ENCODE measurements at regions not wholly inside any gene's neighbourhood (a gene's known extent, or its start where the extent isn't known, plus 50 kb on each side); places are given as distances from the start of the nearest gene placed in this dataset.
"Not testable (repeated sequence)": the region's sequence is repeated elsewhere in the genome, so short reads cannot be mapped to it uniquely, and the experiment has no call there.

DNA sequence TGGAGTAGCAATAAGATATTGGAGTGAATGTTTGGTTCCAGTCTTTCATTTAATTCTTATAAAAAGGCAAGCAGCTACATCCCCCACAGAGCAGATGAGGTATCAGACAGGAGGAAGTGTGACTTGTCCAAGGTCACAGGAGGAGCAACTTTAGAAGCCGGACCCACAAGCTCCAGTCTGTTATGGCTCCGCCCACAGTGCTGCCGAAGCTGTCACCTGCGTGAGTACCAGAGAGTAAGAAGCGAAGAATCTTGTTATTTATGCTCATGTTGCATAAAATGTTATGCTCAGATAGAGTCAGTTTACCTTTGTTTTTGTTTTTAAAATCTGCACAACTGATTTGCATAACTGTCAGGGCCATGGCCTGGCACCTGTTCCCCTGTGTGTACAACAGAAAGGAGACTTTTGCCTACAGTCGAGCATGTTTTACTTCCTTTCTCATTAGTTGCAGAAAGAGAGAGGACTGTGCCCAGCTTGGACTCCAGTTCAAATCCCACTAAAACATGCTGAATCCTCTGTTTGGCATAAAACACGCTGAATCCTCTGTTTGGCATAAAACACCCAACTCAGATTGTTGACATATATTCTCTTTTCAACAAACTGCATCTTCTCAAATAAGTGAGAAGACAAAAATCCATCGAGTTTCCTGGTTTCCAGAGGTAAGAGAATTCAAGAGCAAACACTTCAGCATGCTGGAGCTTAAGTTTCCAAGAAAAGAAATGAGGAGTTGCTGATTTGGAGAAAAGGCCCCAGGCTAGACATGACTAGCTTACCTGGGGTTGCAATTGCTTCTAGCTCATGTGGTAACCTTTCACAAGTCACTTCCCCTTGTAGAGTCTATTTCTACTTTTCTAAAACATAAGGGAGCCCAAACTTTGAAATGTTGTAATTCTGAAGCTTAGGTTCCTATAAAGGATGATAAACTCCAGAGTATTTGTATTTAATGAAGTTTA is 409.8 kb upstream of the ZMIZ1 start:
- DNase-seq (no peak), ATAC-seq (replicated peaks) (peak in 1 of 2 donors; percentile 42)
- Mint-ChIP-seq H3K27me3 (peaks cover 9 to 28% of the 10 kb centered on the region in 2 donors), H3K36me3 (no peaks in the 10 kb centered on the region), H3K27ac (no peak overlapping the region), H3K9me3 (peaks cover 0 to 3% of the 10 kb centered on the region in 2 donors), H3K4me3 (no peak overlapping the region), H3K4me1 (peaks cover 0 to 2% of the 10 kb centered on the region in 2 donors)

DNA sequence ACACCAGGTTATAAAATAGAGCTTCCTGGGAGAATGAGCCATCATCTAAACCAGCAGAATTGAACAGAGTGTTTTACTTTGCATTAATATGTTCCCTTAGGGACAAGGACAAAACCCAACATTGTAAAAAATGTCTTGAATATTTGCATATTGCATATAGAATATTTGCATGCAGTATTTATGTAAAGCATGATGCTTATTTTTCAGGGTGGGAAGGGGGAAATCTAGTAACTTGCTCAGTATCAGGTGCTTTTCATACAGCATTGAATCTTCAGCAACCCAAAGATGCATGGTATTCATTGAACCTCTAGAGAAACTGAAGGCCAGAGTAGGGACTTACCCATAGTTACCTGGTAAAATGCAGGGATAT is 409.2 kb upstream of the ZMIZ1 start:
- peaks cover 6 to 28% of the 10 kb centered on the region in 2 donors for H3K27me3 Mint-ChIP-seq
- DNase-seq (no peak), ATAC-seq (replicated peaks) (no peak)
- no peaks in the 10 kb centered on the region for H3K36me3 Mint-ChIP-seq
- no peak overlapping the region for H3K27ac Mint-ChIP-seq
- H3K9me3 Mint-ChIP-seq: peaks cover 0 to 4% of the 10 kb centered on the region in 2 donors
- no peak overlapping the region for H3K4me3 Mint-ChIP-seq
- peaks cover 0 to 2% of the 10 kb centered on the region in 2 donors for H3K4me1 Mint-ChIP-seq

DNA sequence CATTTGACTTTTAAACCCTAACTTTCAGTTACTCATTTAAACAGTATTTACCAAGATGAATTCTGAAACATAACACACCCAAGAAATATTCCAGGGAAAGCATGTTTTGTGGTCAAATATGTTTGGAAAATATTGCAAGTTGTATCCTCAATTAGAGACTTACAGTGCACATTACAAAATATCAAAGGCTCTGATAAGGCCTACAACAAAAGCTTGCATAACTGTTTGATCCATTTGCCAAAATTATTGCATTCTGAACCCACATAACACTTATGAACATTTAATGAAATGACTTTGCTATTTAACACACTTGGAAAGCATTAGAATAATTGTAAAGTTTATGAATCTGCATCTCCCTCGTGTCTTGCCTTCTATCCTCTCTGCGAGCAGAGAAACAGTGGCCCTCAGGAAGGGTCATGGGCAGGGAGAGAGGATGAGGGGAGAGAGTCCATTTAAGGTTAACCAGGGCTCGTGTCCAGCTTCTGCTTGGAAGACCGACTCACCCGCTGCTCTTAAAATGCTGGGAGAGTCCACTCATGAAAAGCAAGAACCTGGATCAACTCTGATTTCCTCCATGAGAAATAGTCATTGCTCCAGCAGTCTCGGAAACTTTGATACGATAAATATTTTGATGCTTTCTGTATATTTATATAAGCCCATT is 408.2 kb upstream of the ZMIZ1 start:
- peaks cover 4 to 28% of the 10 kb centered on the region in 2 donors for H3K27me3 Mint-ChIP-seq
- peaks cover 0 to 2% of the 10 kb centered on the region in 2 donors for H3K4me1 Mint-ChIP-seq
- no peak for DNase-seq
- no peaks in the 10 kb centered on the region for H3K36me3 Mint-ChIP-seq
- peaks cover 3 to 4% of the 10 kb centered on the region in 2 donors for H3K9me3 Mint-ChIP-seq
- no peak for ATAC-seq (replicated peaks)
- H3K4me3 Mint-ChIP-seq: no peak overlapping the region
- H3K27ac Mint-ChIP-seq: no peak overlapping the region

DNA sequence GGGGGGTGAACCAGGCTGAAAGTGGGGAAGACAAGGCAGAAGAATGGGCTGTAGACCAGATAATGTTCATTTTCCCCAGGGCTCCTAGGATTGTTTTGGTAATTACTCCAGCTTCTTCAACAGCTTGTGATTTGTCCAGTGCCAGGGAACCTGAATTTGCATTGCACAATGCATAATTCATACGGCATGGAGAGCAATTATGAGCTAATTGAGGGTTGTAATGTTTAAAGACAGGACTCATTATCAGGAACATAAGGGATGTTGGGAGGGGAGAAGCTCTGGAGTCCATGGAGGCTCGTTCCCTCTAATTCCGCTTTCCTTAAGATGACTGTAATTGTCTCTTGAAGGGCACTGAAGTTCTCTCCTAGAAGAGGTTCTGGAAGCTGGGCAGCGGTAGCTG is 405.0 kb upstream of the ZMIZ1 start:
- Mint-ChIP-seq H3K4me1 (no peaks in the 10 kb centered on the region), H3K36me3 (peaks cover 0 to 2% of the 10 kb centered on the region in 2 donors), H3K4me3 (no peak overlapping the region), H3K27me3 (peaks cover 20 to 56% of the 10 kb centered on the region in 2 donors), H3K27ac (no peak overlapping the region), H3K9me3 (peaks cover 4 to 6% of the 10 kb centered on the region in 2 donors)
- DNase-seq (no peak), ATAC-seq (replicated peaks) (no peak)

DNA sequence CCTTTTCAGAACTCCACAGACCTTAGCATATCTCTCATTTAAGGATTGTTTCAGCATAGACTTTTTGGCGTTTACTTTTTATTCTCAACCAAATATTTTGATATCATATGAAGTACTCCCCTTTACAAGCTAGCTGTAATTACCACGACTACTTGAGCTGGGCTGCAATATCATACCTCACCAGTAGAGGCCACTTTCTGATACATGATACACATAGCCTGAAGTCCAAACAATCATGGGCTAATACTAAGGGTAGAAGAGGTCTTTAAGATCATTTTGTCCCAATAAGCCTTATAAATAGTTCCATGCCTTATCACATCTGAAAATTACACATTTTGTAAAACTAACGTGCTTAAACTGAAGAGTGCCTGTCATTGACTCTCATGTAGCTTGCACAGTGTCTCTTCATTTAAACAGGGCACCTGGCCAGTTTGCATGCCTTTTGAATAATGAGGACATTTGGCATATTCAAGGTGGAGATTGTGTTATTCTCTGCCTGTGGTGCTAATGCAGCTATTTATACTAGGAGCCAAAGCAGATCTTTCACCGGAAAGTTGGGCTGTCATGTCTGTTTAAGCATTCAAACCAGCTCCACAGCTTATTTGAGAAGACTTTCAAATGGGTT is 403.7 kb upstream of the ZMIZ1 start:
- Mint-ChIP-seq H3K27me3 (peaks cover 29 to 61% of the 10 kb centered on the region in 2 donors), H3K36me3 (peaks cover 0 to 2% of the 10 kb centered on the region in 2 donors), H3K9me3 (peaks cover 4 to 6% of the 10 kb centered on the region in 2 donors), H3K4me1 (no peaks in the 10 kb centered on the region), H3K27ac (no peak overlapping the region), H3K4me3 (no peak overlapping the region)
- no peak for DNase-seq
- ATAC-seq (replicated peaks): no peak

DNA sequence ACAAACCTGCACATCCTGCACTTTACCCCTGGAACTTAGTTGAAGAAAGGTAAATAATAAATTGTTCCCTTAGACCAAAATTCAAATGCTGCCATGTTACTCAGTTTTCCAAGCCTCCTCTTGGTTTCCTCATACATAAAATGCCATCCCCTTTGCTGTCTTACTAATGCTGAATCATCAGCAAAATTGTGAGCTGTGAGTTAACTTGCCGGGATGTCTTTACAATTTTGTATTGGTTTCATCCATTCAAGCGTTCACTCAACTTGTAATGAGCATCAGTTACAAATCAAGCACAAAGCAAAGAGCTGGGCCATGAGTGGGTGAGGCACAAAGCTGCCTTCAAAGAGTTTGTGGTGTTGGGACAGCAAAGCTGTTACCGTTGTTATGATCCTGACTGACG is 395.8 kb upstream of the ZMIZ1 start:
- H3K36me3 Mint-ChIP-seq: no peaks in the 10 kb centered on the region
- peaks cover 12 to 16% of the 10 kb centered on the region in 2 donors for H3K27me3 Mint-ChIP-seq
- no peak overlapping the region for H3K27ac Mint-ChIP-seq
- DNase-seq (no peak), ATAC-seq (replicated peaks) (no peak)
- H3K4me3 Mint-ChIP-seq: no peak overlapping the region
- H3K4me1 Mint-ChIP-seq: no peaks in the 10 kb centered on the region
- H3K9me3 Mint-ChIP-seq: peaks cover 0 to 7% of the 10 kb centered on the region in 2 donors

DNA sequence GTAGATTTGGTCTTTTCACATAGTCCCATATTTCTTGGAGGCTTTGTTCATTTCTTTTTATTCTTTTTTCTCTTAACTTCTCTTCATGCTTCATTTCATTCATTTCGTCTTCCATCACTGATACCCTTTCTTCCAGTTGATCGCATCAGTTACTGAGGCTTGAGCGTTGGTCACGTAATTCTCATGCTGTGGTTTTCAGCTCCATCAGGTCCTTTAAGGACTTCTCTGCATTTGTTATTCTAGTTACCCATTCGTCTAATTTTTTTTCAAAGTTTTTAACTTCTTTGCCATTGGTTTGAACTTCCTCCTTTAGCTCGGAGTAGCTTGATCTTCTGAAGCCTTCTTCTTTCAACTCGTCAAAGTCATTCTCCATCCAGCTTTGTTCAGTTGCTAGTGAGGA is 387.6 kb upstream of the ZMIZ1 start:
- DNase-seq; ATAC-seq (replicated peaks); H3K9me3 Mint-ChIP-seq; H3K27ac Mint-ChIP-seq; H3K4me3 Mint-ChIP-seq; H3K4me1 Mint-ChIP-seq; H3K36me3 Mint-ChIP-seq: not testable (repeated sequence)
- peaks cover 17 to 56% of the 10 kb centered on the region in 2 donors for H3K27me3 Mint-ChIP-seq

DNA sequence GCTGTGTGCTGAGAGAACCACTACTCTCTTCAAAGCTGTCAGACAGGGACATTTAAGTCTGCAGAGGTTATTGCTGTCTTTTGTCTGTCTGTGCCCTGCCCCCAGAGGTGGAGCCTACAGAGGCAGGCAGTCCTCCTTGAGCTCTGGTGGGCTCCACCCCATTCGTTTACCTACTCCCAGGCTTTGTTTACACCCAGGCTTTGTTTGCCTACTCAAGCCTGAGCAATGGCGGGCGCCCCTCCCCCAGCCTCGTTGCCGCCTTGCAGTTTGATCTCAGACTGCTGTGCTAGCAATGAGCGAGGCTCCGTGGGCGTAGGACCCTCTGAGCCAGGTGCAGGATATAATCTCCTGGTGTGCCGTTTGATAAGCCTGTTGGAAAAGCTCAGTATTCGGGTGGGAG is 386.8 kb upstream of the ZMIZ1 start:
- H3K27me3 Mint-ChIP-seq: peaks cover 22 to 64% of the 10 kb centered on the region in 2 donors
- H3K36me3 Mint-ChIP-seq; ATAC-seq (replicated peaks); H3K27ac Mint-ChIP-seq; H3K4me1 Mint-ChIP-seq; H3K9me3 Mint-ChIP-seq; H3K4me3 Mint-ChIP-seq; DNase-seq: not testable (repeated sequence)

DNA sequence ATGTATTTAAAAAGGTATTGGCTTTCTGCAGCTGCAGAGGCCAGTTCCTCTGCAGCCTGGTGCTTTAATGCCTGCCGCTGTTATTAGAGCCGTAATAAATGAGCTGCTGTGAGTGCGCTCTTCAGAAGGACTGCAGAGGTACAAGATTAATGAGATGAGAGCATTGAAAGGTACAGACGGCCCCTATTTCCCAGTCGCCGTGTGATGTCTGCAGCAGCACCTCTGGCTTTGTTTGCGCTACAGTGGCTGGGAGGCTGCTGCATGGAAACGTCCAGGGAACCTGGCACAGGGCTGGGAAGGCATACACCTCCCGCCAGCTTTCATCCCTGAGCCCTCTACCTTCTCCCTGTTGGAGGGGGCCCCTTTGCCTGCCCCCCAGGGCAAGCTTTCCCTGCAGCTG is 383.8 kb upstream of the ZMIZ1 start:
- H3K27ac Mint-ChIP-seq: no peak overlapping the region
- peaks cover 0 to 6% of the 10 kb centered on the region in 2 donors for H3K9me3 Mint-ChIP-seq
- no peak overlapping the region for H3K4me3 Mint-ChIP-seq
- DNase-seq (no peak), ATAC-seq (replicated peaks) (no peak)
- no peaks in the 10 kb centered on the region for H3K4me1 Mint-ChIP-seq
- no peaks in the 10 kb centered on the region for H3K36me3 Mint-ChIP-seq
- H3K27me3 Mint-ChIP-seq: peaks cover 29 to 60% of the 10 kb centered on the region in 2 donors

DNA sequence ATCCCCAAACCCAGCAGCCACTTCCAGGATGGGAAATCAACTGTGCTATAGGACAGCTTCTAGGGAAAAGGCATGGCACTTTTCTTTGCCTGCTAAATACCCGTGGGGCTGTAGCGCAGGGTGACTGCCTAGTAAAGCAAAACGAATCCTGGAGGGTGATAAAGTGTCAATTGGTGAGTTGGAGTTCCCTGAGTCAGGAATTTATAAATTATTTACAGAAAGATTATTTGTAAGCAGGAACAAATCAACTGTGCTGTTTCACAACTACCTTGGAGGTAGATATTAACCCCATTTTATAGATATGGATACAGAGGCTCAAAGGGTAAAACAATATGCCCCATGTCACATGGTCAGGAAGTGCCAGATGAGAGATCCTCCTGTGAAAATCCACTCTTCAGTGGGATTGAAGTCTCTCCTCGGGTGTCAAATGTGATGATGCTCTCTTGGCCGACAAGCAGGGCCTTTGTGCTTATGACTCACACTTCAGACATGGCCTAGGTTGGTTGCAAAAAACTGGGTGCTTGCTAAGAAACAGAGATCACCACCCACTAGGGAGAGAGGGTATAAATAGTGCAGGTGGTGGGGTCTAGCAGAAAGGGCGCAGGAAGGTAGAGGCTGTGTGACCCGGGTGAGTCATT is 383.2 kb upstream of the ZMIZ1 start:
- Mint-ChIP-seq H3K27me3 (peaks cover 23 to 53% of the 10 kb centered on the region in 2 donors), H3K4me1 (no peaks in the 10 kb centered on the region), H3K9me3 (peaks cover 0 to 3% of the 10 kb centered on the region in 2 donors), H3K4me3 (no peak overlapping the region), H3K36me3 (no peaks in the 10 kb centered on the region), H3K27ac (no peak overlapping the region)
- DNase-seq (no peak), ATAC-seq (replicated peaks) (no peak)

DNA sequence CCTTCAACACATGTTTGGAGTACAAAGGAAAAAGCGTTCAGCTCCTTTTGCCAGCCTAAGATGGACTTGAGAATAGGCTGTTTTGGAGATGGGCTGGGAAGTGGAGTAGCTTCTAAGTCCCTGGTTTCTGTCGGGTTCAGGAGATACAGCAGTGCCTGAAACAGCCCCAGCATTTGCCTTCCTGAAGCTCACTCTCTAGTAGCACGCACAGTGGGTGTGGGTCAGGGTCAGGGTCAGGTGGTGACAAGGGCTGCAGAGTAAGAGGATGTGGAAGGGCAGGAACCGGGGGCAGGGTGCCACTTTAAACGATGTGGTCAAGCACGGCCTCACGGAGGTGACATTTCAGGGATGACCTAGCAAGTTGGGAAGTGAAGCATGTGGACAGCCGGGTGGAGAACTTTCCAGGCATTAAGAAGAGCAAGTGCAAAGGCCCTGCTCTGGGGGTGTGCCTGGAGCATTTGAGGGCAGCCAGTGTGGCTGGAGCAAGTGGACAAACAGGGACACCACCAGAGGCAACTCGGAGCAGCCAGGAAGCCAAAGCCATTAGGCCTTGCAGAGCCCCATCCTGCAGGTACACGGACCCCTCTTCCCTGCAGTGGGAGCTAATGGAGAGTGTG is 382.2 kb upstream of the ZMIZ1 start:
- Mint-ChIP-seq H3K27ac (no peak overlapping the region), H3K4me3 (no peak overlapping the region), H3K4me1 (no peaks in the 10 kb centered on the region), H3K9me3 (no peaks in the 10 kb centered on the region), H3K36me3 (no peaks in the 10 kb centered on the region), H3K27me3 (peaks cover 23 to 52% of the 10 kb centered on the region in 2 donors)
- no peak for DNase-seq
- ATAC-seq (replicated peaks): no peak

DNA sequence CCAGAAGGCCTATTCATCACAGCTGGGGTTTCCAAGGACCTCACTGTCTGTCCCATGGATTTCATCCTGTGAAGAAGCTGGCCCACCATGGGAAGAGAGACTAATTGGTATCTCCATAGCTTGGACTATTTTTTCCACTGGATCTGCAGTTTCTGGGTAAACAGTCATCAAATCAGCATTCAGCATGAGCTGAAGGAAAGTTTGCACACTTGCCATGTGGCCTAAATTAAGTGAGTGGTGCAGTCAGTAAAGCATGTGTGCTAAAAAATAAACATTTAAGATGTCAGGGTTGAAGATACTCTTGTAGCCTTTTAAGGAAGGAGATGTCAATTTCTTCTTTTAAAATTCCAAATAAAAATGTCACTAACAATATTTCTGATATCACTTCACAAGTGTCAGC is 381.1 kb upstream of the ZMIZ1 start:
- H3K4me1 Mint-ChIP-seq: no peaks in the 10 kb centered on the region
- ATAC-seq (replicated peaks): no peak
- H3K4me3 Mint-ChIP-seq: no peak overlapping the region
- no peaks in the 10 kb centered on the region for H3K36me3 Mint-ChIP-seq
- DNase-seq: no peak
- no peaks in the 10 kb centered on the region for H3K9me3 Mint-ChIP-seq
- H3K27me3 Mint-ChIP-seq: peaks cover 30 to 51% of the 10 kb centered on the region in 2 donors
- H3K27ac Mint-ChIP-seq: no peak overlapping the region

DNA sequence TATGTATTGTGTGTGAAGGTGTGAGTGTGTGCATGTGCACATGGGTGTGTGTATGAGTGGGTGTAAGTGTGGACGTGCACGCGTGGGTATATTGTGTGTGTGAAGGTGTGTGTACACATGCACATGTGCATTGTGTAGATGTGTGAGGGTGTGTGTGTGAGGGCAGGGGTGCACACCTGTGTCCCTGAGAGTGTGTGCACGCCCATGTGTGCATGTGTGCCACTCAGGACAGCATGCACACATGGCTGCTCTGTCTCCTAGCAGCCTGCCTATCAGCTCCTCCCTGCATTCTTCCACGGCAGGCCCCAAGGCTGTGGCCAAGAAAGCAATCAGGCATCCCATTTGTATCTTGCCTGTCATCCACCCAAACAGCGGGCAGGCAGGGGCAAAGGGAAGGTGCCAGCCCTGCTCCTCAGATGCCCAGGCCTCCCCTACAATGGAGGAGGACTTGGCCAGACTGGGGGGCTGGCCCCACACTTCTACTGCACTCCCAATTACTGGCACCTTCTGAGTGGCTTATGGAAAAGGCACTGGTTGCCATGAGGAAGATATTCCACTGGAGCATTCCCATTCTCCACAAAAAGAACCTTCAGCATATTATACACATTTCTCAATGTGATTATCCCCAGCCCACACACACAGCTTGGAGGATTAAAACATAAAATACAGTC is 380.4 kb upstream of the ZMIZ1 start:
- DNase-seq (no peak), ATAC-seq (replicated peaks) (no peak)
- H3K9me3 Mint-ChIP-seq: no peaks in the 10 kb centered on the region
- no peaks in the 10 kb centered on the region for H3K4me1 Mint-ChIP-seq
- no peak overlapping the region for H3K4me3 Mint-ChIP-seq
- H3K27ac Mint-ChIP-seq: no peak overlapping the region
- H3K27me3 Mint-ChIP-seq: peaks cover 33 to 49% of the 10 kb centered on the region in 2 donors
- no peaks in the 10 kb centered on the region for H3K36me3 Mint-ChIP-seq
